ENCODE measurements at regions not wholly inside any gene's neighbourhood (a gene's known extent, or its start where the extent isn't known, plus 50 kb on each side); places are given as distances from the start of the nearest gene placed in this dataset.

GRCh38 chr7:118836933-118837332 lies 612.4 kb downstream of the ANKRD7 start:
- Histone ChIP-seq H3K9me3 (no peaks in the 10 kb centered on the region), H3K27me3 (ENCODE audit: insufficient read depth in 3 of 3, low read length in 2 of 3) (no peaks in the 10 kb centered on the region), H3K4me1 (no peaks in the 10 kb centered on the region), H3K36me3 (ENCODE audit: insufficient read depth in 1 of 2, low read depth in 1 of 2) (no peaks in the 10 kb centered on the region), H3K4me3 (no peak overlapping the region), H3K27ac (no peak overlapping the region)
- ATAC-seq (no peak), DNase-seq (no peak)
- 82 to 90% (median 87%) methylated on average over 2 of the region's 2 CpGs for WGBS, 3 donors
- intact Hi-C loops (cut with DNase I): no loop called here
- no peak for TF ChIP-seq CTCF (IDR thresholded peaks at IDR 0.05)

DNA sequence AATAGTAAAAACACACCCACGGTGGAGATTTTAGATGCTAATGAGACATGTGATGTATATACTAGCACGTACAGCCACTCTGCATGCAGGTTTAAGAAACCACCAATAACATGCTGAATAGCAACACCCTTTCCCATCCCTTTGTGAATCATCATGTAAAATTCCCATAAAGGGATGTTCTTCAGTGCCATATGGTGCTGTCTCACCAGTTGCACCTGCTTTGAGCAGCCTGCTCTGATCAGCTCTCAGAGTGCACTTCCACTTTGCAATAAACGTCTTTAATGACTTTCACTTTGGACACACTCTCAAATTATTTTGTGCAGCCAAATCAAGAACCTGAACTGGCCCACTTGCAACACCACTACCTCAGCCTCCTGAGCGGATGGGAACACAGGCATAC lies 615.0 kb downstream of the ANKRD7 start:
- no peak for ATAC-seq
- Histone ChIP-seq H3K27me3 (ENCODE audit: insufficient read depth in 3 of 3, low read length in 2 of 3) (no peaks in the 10 kb centered on the region), H3K36me3 (ENCODE audit: insufficient read depth in 1 of 2, low read depth in 1 of 2) (no peaks in the 10 kb centered on the region), H3K27ac (no peak overlapping the region), H3K4me3 (no peak overlapping the region), H3K4me1 (no peaks in the 10 kb centered on the region), H3K9me3 (no peaks in the 10 kb centered on the region)
- no peak for DNase-seq
- 69 to 73% (median 72%) methylated on average over 4 of the region's 4 CpGs for WGBS, 3 donors
- TF ChIP-seq CTCF (IDR thresholded peaks at IDR 0.05): no peak
- intact Hi-C loops (cut with DNase I): no loop called here

DNA sequence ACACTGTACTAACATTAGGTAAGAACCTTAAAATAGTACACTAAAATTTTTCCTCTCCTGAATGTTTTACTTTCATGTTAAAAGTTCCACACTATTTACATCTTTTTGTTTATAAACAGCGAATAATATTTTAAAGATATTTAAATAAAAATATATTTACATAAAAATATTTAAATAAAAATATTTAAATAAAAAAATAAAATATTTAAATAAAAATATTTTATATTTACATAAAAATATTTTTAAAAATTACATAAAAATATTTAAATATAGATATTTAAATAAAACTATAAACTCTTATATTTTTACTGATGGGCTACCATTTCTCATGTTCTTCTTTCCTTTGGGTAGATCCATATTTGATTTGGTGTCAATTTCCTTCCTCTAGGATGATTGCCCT lies 619.0 kb downstream of the ANKRD7 start:
- H3K4me3 ChIP-seq: no peak overlapping the region
- no peak for TF ChIP-seq CTCF (IDR thresholded peaks at IDR 0.05)
- 88 to 94% (median 94%) methylated on average over 1 of the region's 1 CpG for WGBS, 3 donors

DNA sequence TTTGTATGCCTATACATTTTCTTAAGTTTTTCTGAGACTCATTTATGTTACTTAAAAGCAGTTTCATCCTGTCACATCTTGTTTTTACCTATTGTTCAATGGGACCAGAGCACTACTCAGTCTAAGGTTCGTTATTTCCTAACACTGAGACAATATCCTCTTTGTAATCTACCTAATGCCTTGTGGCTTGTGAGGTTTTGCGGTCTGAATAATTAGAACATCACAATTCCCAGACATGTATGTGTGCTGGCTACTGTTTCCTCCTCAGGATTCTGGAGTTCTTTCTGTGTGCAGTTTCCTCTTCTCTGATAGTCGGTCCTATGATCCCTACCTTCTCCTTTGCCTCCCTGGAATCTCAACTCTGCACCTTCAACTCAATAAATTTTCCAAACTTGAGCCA lies 620.2 kb downstream of the ANKRD7 start:
- no peak overlapping the region for H3K27ac ChIP-seq
- ATAC-seq: no peak

More for the DNA sequence above, 619.0 kb downstream of the ANKRD7 start:
- intact Hi-C loops (cut with DNase I): no loop called here
- no peaks in the 10 kb centered on the region for H3K9me3 ChIP-seq
- H3K36me3 ChIP-seq (ENCODE audit: insufficient read depth in 1 of 2, low read depth in 1 of 2): no peaks in the 10 kb centered on the region
- H3K4me1 ChIP-seq: no peaks in the 10 kb centered on the region
- no peaks in the 10 kb centered on the region for H3K27me3 ChIP-seq (ENCODE audit: insufficient read depth in 3 of 3, low read length in 2 of 3)
- ATAC-seq (no peak), DNase-seq (no peak)
- no peak overlapping the region for H3K27ac ChIP-seq

More for the DNA sequence above, 620.2 kb downstream of the ANKRD7 start:
- Histone ChIP-seq H3K9me3 (no peaks in the 10 kb centered on the region), H3K27me3 (ENCODE audit: insufficient read depth in 3 of 3, low read length in 2 of 3) (no peaks in the 10 kb centered on the region), H3K36me3 (ENCODE audit: insufficient read depth in 1 of 2, low read depth in 1 of 2) (no peaks in the 10 kb centered on the region), H3K4me1 (no peaks in the 10 kb centered on the region), H3K4me3 (no peak overlapping the region)
- intact Hi-C loops (cut with DNase I): no loop called here
- DNase-seq: no peak
- WGBS, 3 donors: 57 to 61% (median 60%) methylated on average over 3 of the region's 3 CpGs
- no peak for TF ChIP-seq CTCF (IDR thresholded peaks at IDR 0.05)
